HG02678 (cell line): ENCODE measurements at regions not wholly inside any gene's neighbourhood (a gene's known extent, or its start where the extent isn't known, plus 50 kb on each side); places are given as distances from the start of the nearest gene placed in this dataset.

Experiments
- ATAC-seq: cut with Tn5 transposase; IDR thresholded peaks from one replicate; pipeline ENCODE4 v1.9.1; 2021; ENCODE audit warnings: mild to moderate bottlenecking, moderate library complexity; ENCODE audit not compliant: unreplicated experiment

- ATAC-seq = no peak
Measured at GRCh38 chr9:90033028-90033650, 428.3 kb downstream of the GADD45G start.

GRCh38 chr9:90034071-90034470, 429.3 kb downstream of the GADD45G start:
- no peak for ATAC-seq

GRCh38 chr9:90035471-90035870, 430.7 kb downstream of the GADD45G start:
- ATAC-seq = no peak

GRCh38 chr9:90037146-90037797, 432.5 kb downstream of the GADD45G start:
- ATAC-seq = no peak

- no peak for ATAC-seq
Measured at GRCh38 chr9:90038763-90039162, 434.0 kb downstream of the GADD45G start.

- no peak for ATAC-seq
Measured at GRCh38 chr9:90044263-90044662, 439.5 kb downstream of the GADD45G start.

- ATAC-seq = no peak
Measured at GRCh38 chr9:90044710-90045151, 439.9 kb downstream of the GADD45G start.

- ATAC-seq = no peak
Measured at GRCh38 chr9:90046317-90046861, 441.6 kb downstream of the GADD45G start.

- ATAC-seq = no peak
Measured at GRCh38 chr9:90047828-90048227, 443.0 kb downstream of the GADD45G start.

GRCh38 chr9:90052366-90052765, 447.6 kb downstream of the GADD45G start:
- ATAC-seq = no peak

GRCh38 chr9:90053027-90053426, 448.2 kb downstream of the GADD45G start:
- no peak for ATAC-seq

- ATAC-seq = no peak
Measured at GRCh38 chr9:90054810-90055209, 450.0 kb downstream of the GADD45G start.

GRCh38 chr9:90055226-90055625, 450.4 kb downstream of the GADD45G start:
- no peak for ATAC-seq

- ATAC-seq = no peak
Measured at GRCh38 chr9:90057361-90057760, 452.5 kb downstream of the GADD45G start.

GRCh38 chr9:90058182-90058763, 453.5 kb downstream of the GADD45G start:
- ATAC-seq = no peak

GRCh38 chr9:90059436-90059835, 454.6 kb downstream of the GADD45G start:
- ATAC-seq = no peak

- no peak for ATAC-seq
Measured at GRCh38 chr9:90060256-90060655, 455.4 kb downstream of the GADD45G start.

GRCh38 chr9:90061187-90061586, 456.4 kb downstream of the GADD45G start:
- ATAC-seq = no peak

- ATAC-seq = no peak
Measured at GRCh38 chr9:90062982-90063381, 458.2 kb downstream of the GADD45G start.

- no peak for ATAC-seq
Measured at GRCh38 chr9:90064248-90064647, 459.4 kb downstream of the GADD45G start.

- no peak for ATAC-seq
Measured at GRCh38 chr9:90064971-90065370, 460.2 kb downstream of the GADD45G start.

GRCh38 chr9:90065851-90066250, 461.0 kb downstream of the GADD45G start:
- no peak for ATAC-seq
